HepG2 (cell line): ENCODE measurements at regions not wholly inside any gene's neighbourhood (a gene's known extent, or its start where the extent isn't known, plus 50 kb on each side); places are given as distances from the start of the nearest gene placed in this dataset.

Experiments used
- JUN ChIP-seq: sonication (generic); formaldehyde crosslinking; IDR thresholded peaks from 2 replicates; pipeline ENCODE4 v1.4.0; 2020; ENCODE audit warnings: mild to moderate bottlenecking, missing genetic modification reagents
- KAT8 ChIP-seq: IDR thresholded peaks from 2 replicates; pipeline ENCODE4 v1.6.1; 2016; ENCODE audit warnings: missing genetic modification reagents, missing compliant biosample characterization
- NFE2L1 ChIP-seq: sonication (generic); formaldehyde crosslinking; IDR thresholded peaks from 2 replicates; pipeline ENCODE4 v1.4.0; 2020; ENCODE audit warnings: missing genetic modification reagents, mild to moderate bottlenecking, borderline replicate concordance
- RELA ChIP-seq: sonication (generic); formaldehyde crosslinking; IDR thresholded peaks from 2 replicates; pipeline ENCODE4 v1.4.0; 2020; ENCODE audit warnings: missing genetic modification reagents
- SAFB2 ChIP-seq: sonication (generic); formaldehyde crosslinking; IDR thresholded peaks from 2 replicates; pipeline ENCODE4 v1.5.1; 2020; ENCODE audit warnings: missing genetic modification reagents, low read depth, mild to moderate bottlenecking, borderline replicate concordance
- SIN3B ChIP-seq: fragments of 150-350 bp; IDR thresholded peaks from 2 replicates; pipeline ENCODE4 v1.6.1; 2014; ENCODE audit warnings: low read length
- SRY ChIP-seq: sonication (generic); formaldehyde crosslinking; IDR thresholded peaks from 2 replicates; pipeline ENCODE4 v1.8.0; 2022; ENCODE audit warnings: mild to moderate bottlenecking, missing genetic modification reagents
- ZFP36 ChIP-seq: fragments of 150-350 bp; IDR thresholded peaks from 2 replicates; pipeline ENCODE4 v1.6.1; 2018; ENCODE audit warnings: borderline replicate concordance, low read length, low read depth; ENCODE audit not compliant: partially characterized antibody
- ZNF12 ChIP-seq: sonication (generic); formaldehyde crosslinking; IDR thresholded peaks from 2 replicates; pipeline ENCODE4 v1.5.0; 2020; ENCODE audit warnings: missing genetic modification reagents
- ZNF274 ChIP-seq: sonication (generic); formaldehyde crosslinking; IDR thresholded peaks from 2 replicates; pipeline ENCODE4 v1.5.1; 2020; ENCODE audit warnings: mild to moderate bottlenecking, missing genetic modification reagents
- ZNF780A ChIP-seq: sonication (generic); formaldehyde crosslinking; IDR thresholded peaks from 2 replicates; pipeline ENCODE4 v1.8.0; 2022; ENCODE audit warnings: mild to moderate bottlenecking, missing genetic modification reagents, moderate library complexity
- TF ChIP-seq, protein P1 (sequence below): sonication (generic); formaldehyde crosslinking; IDR thresholded peaks from 2 replicates; pipeline ENCODE4 v1.4.0; 2020; ENCODE audit warnings: low read depth, missing genetic modification reagents
- TF ChIP-seq, protein P2 (sequence below): sonication (generic); formaldehyde crosslinking; IDR thresholded peaks from 2 replicates; pipeline ENCODE4 v1.5.0; 2020; ENCODE audit warnings: mild to moderate bottlenecking, missing genetic modification reagents, moderate library complexity
- TF ChIP-seq, protein P3 (sequence below): sonication (generic); formaldehyde crosslinking; IDR thresholded peaks from 2 replicates; pipeline ENCODE4 v1.4.0; 2020; ENCODE audit warnings: missing genetic modification reagents, mild to moderate bottlenecking, borderline replicate concordance

DNA sequence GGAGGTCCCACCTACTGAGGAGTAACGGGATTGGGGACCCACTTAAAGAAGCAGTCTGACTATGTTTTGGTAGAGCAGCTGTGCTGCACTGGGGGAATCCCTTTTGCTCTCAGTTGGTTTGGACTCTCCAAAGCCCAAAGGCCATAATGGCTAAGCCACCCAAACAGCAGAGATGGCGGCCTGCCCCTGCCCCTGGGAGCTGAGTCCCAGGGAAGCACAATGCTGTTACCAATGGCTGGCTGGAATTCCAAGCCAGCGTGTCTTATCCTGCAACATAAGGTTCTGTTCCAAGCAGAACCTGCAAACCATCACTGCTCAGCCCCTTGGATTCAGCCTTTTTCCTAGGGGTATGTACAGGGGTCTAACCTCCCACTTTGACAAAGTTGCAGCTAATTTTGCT is 53.7 kb upstream of the GNAT3 start:
- TF ChIP-seq, protein P1, sequence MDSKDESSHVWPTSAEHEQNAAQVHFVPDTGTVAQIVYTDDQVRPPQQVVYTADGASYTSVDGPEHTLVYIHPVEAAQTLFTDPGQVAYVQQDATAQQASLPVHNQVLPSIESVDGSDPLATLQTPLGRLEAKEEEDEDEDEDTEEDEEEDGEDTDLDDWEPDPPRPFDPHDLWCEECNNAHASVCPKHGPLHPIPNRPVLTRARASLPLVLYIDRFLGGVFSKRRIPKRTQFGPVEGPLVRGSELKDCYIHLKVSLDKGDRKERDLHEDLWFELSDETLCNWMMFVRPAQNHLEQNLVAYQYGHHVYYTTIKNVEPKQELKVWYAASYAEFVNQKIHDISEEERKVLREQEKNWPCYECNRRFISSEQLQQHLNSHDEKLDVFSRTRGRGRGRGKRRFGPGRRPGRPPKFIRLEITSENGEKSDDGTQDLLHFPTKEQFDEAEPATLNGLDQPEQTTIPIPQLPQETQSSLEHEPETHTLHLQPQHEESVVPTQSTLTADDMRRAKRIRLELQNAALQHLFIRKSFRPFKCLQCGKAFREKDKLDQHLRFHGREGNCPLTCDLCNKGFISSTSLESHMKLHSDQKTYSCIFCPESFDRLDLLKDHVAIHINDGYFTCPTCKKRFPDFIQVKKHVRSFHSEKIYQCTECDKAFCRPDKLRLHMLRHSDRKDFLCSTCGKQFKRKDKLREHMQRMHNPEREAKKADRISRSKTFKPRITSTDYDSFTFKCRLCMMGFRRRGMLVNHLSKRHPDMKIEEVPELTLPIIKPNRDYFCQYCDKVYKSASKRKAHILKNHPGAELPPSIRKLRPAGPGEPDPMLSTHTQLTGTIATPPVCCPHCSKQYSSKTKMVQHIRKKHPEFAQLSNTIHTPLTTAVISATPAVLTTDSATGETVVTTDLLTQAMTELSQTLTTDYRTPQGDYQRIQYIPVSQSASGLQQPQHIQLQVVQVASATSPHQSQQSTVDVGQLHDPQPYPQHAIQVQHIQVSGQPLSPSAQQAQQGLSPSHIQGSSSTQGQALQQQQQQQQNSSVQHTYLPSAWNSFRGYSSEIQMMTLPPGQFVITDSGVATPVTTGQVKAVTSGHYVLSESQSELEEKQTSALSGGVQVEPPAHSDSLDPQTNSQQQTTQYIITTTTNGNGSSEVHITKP (CRISPR knock-in tag), result no peak
- TF ChIP-seq ZNF274 (CRISPR knock-in tag), result no peak
- no peak for TF ChIP-seq ZNF12
- TF ChIP-seq, protein P2, sequence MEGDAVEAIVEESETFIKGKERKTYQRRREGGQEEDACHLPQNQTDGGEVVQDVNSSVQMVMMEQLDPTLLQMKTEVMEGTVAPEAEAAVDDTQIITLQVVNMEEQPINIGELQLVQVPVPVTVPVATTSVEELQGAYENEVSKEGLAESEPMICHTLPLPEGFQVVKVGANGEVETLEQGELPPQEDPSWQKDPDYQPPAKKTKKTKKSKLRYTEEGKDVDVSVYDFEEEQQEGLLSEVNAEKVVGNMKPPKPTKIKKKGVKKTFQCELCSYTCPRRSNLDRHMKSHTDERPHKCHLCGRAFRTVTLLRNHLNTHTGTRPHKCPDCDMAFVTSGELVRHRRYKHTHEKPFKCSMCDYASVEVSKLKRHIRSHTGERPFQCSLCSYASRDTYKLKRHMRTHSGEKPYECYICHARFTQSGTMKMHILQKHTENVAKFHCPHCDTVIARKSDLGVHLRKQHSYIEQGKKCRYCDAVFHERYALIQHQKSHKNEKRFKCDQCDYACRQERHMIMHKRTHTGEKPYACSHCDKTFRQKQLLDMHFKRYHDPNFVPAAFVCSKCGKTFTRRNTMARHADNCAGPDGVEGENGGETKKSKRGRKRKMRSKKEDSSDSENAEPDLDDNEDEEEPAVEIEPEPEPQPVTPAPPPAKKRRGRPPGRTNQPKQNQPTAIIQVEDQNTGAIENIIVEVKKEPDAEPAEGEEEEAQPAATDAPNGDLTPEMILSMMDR (CRISPR knock-in tag), result no peak
- TF ChIP-seq NFE2L1 (CRISPR knock-in tag), result no peak
- TF ChIP-seq ZNF780A (CRISPR knock-in tag), result no peak
- TF ChIP-seq KAT8, result no peak
- TF ChIP-seq ZFP36, result no peak
- TF ChIP-seq SAFB2 (CRISPR knock-in tag), result no peak
- TF ChIP-seq SIN3B, result no peak
- TF ChIP-seq RELA (CRISPR knock-in tag), result no peak
- TF ChIP-seq, protein P3, sequence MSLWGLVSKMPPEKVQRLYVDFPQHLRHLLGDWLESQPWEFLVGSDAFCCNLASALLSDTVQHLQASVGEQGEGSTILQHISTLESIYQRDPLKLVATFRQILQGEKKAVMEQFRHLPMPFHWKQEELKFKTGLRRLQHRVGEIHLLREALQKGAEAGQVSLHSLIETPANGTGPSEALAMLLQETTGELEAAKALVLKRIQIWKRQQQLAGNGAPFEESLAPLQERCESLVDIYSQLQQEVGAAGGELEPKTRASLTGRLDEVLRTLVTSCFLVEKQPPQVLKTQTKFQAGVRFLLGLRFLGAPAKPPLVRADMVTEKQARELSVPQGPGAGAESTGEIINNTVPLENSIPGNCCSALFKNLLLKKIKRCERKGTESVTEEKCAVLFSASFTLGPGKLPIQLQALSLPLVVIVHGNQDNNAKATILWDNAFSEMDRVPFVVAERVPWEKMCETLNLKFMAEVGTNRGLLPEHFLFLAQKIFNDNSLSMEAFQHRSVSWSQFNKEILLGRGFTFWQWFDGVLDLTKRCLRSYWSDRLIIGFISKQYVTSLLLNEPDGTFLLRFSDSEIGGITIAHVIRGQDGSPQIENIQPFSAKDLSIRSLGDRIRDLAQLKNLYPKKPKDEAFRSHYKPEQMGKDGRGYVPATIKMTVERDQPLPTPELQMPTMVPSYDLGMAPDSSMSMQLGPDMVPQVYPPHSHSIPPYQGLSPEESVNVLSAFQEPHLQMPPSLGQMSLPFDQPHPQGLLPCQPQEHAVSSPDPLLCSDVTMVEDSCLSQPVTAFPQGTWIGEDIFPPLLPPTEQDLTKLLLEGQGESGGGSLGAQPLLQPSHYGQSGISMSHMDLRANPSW (CRISPR knock-in tag), result no peak
- TF ChIP-seq SRY (CRISPR knock-in tag), result no peak
- no peak for TF ChIP-seq JUN (CRISPR knock-in tag)
